ENCODE measurements at regions not wholly inside any gene's neighbourhood (a gene's known extent, or its start where the extent isn't known, plus 50 kb on each side); places are given as distances from the start of the nearest gene placed in this dataset.

DNA sequence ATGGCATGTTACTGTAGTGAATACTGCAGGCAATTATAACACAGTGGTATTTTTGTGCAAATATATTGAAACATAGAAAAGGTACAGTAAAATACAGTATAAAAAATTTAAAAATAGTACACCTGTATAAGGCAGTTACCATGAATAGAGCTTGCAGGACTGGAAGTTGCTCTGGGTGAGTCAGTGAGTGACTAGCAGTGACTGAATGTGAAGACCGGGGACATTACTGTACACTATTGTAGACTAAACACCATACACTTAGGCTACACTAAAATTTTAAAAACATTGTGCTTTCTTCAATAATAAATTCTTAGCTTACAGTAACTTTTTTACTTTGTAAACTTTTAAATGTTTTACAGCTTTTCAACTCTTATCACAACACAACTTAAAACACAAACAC is 181.7 kb downstream of the GALC start:
- no peak overlapping the region for H3K4me3 ChIP-seq (ENCODE audit: low read depth in 2 of 2, low read length in 2 of 2)
- H3K4me1 ChIP-seq (ENCODE audit: control insufficient read depth, insufficient read depth, low read length): no peaks in the 10 kb centered on the region
- CTCF ChIA-PET: no interaction called here
- intact Hi-C loops (cut with micrococcal nuclease; ENCODE audit: unreplicated experiment) (no loop called here), in situ Hi-C loops (cut with HindIII; ENCODE audit: low pct_unique_long_range_greater_than_20kb, low sequenced_read_pairs) (no loop called here)
- no TSS peak for BruUV-seq (replicated peaks)
- DNase-seq (ENCODE audit: low read depth, low spot score) (no peak), ATAC-seq (no peak)
- H3K9me3 ChIP-seq (ENCODE audit: control insufficient read depth, insufficient read depth, low read depth, low read length): no peaks in the 10 kb centered on the region
- POLR2A ChIA-PET: no interaction called here
- no peak overlapping the region for H3K27ac ChIP-seq (ENCODE audit: low read length)
- H3K36me3 ChIP-seq (ENCODE audit: control insufficient read depth, insufficient read depth, low read length): no peaks in the 10 kb centered on the region
- no peaks in the 10 kb centered on the region for H3K27me3 ChIP-seq (ENCODE audit: control insufficient read depth, insufficient read depth, low read length)
- TF ChIP-seq, protein P1, sequence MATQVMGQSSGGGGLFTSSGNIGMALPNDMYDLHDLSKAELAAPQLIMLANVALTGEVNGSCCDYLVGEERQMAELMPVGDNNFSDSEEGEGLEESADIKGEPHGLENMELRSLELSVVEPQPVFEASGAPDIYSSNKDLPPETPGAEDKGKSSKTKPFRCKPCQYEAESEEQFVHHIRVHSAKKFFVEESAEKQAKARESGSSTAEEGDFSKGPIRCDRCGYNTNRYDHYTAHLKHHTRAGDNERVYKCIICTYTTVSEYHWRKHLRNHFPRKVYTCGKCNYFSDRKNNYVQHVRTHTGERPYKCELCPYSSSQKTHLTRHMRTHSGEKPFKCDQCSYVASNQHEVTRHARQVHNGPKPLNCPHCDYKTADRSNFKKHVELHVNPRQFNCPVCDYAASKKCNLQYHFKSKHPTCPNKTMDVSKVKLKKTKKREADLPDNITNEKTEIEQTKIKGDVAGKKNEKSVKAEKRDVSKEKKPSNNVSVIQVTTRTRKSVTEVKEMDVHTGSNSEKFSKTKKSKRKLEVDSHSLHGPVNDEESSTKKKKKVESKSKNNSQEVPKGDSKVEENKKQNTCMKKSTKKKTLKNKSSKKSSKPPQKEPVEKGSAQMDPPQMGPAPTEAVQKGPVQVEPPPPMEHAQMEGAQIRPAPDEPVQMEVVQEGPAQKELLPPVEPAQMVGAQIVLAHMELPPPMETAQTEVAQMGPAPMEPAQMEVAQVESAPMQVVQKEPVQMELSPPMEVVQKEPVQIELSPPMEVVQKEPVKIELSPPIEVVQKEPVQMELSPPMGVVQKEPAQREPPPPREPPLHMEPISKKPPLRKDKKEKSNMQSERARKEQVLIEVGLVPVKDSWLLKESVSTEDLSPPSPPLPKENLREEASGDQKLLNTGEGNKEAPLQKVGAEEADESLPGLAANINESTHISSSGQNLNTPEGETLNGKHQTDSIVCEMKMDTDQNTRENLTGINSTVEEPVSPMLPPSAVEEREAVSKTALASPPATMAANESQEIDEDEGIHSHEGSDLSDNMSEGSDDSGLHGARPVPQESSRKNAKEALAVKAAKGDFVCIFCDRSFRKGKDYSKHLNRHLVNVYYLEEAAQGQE (IDR thresholded peaks at IDR 0.05; ENCODE audit: insufficient read depth in 1 of 2, low read depth in 2 of 2, low read length in 1 of 2): no peak
- no peak for TF ChIP-seq SIN3A (IDR thresholded peaks at IDR 0.05; ENCODE audit: borderline replicate concordance, insufficient read depth, low read depth, low read length)
- no peak for TF ChIP-seq TCF7L2 (IDR thresholded peaks at IDR 0.05; ENCODE audit: low read depth, low read length)
- TF ChIP-seq, protein P2, sequence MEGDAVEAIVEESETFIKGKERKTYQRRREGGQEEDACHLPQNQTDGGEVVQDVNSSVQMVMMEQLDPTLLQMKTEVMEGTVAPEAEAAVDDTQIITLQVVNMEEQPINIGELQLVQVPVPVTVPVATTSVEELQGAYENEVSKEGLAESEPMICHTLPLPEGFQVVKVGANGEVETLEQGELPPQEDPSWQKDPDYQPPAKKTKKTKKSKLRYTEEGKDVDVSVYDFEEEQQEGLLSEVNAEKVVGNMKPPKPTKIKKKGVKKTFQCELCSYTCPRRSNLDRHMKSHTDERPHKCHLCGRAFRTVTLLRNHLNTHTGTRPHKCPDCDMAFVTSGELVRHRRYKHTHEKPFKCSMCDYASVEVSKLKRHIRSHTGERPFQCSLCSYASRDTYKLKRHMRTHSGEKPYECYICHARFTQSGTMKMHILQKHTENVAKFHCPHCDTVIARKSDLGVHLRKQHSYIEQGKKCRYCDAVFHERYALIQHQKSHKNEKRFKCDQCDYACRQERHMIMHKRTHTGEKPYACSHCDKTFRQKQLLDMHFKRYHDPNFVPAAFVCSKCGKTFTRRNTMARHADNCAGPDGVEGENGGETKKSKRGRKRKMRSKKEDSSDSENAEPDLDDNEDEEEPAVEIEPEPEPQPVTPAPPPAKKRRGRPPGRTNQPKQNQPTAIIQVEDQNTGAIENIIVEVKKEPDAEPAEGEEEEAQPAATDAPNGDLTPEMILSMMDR (IDR thresholded peaks at IDR 0.05): no peak
- TF ChIP-seq POLR2AphosphoS5 (IDR thresholded peaks at IDR 0.05; ENCODE audit: low read depth, low read length): no peak

DNA sequence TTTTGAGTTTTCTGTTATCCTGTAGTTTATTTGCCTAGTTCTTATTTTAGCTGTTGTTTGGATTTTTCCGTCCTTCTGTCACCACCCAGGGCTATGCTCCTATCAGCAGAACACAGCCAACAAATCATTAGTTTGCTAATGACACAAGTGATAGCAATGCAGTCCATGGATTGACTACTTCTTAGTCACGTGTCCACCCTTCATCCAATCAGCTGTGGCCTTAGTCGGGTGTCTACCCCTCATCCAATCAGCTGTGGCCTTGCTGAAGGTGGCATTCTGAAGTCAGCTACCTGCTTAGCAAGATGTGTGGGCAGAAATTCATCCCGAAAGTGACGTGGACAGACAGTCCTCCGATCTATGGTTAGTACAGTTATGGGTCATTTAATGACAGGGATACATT is 182.3 kb downstream of the GALC start:
- no TSS peak for BruUV-seq (replicated peaks)
- no peak for DNase-seq (ENCODE audit: low read depth, low spot score)

More for the DNA sequence above, 182.3 kb downstream of the GALC start:
- no peak for ATAC-seq
- no peaks in the 10 kb centered on the region for H3K27me3 ChIP-seq (ENCODE audit: control insufficient read depth, insufficient read depth, low read length)
- H3K27ac ChIP-seq (ENCODE audit: low read length): no peak overlapping the region
- POLR2A ChIA-PET: no interaction called here
- no peak overlapping the region for H3K4me3 ChIP-seq (ENCODE audit: low read depth in 2 of 2, low read length in 2 of 2)
- H3K4me1 ChIP-seq (ENCODE audit: control insufficient read depth, insufficient read depth, low read length): no peaks in the 10 kb centered on the region
- no peaks in the 10 kb centered on the region for H3K36me3 ChIP-seq (ENCODE audit: control insufficient read depth, insufficient read depth, low read length)
- CTCF ChIA-PET: no interaction called here
- TF ChIP-seq, protein P1 (IDR thresholded peaks at IDR 0.05; ENCODE audit: insufficient read depth in 1 of 2, low read depth in 2 of 2, low read length in 1 of 2): no peak
- TF ChIP-seq POLR2AphosphoS5 (IDR thresholded peaks at IDR 0.05; ENCODE audit: low read depth, low read length) (no peak), TCF7L2 (IDR thresholded peaks at IDR 0.05; ENCODE audit: low read depth, low read length) (no peak), SIN3A (IDR thresholded peaks at IDR 0.05; ENCODE audit: borderline replicate concordance, insufficient read depth, low read depth, low read length) (no peak)
- TF ChIP-seq, protein P2 (IDR thresholded peaks at IDR 0.05): no peak
- no peaks in the 10 kb centered on the region for H3K9me3 ChIP-seq (ENCODE audit: control insufficient read depth, insufficient read depth, low read depth, low read length)
- intact Hi-C loops (cut with micrococcal nuclease; ENCODE audit: unreplicated experiment) (no loop called here), in situ Hi-C loops (cut with HindIII; ENCODE audit: low pct_unique_long_range_greater_than_20kb, low sequenced_read_pairs) (no loop called here)

Measured in Panc1 (cell line).